Mesendoderm (in vitro differentiated cells): ENCODE measurements at regions not wholly inside any gene's neighbourhood (a gene's known extent, or its start where the extent isn't known, plus 50 kb on each side); places are given as distances from the start of the nearest gene placed in this dataset.

Experiments
- DNase-seq: peaks from one replicate; pipeline ENCODE4 v3.0.0; 2013
- H2AK5ac ChIP-seq: 2 replicates; pipeline ENCODE4 v1.6.1; 2013; ENCODE audit warnings: low read length, inconsistent platforms
- H2BK120ac ChIP-seq: 2 replicates; pipeline ENCODE4 v1.6.1; 2013; ENCODE audit warnings: low read depth, mild to moderate bottlenecking, low read length, moderate library complexity, mixed read lengths
- H2BK15ac ChIP-seq: replicated peaks from 2 replicates; pipeline ENCODE4 v1.6.1; 2013; ENCODE audit warnings: low read depth, mild to moderate bottlenecking, moderate library complexity
- H2BK5ac ChIP-seq: 2 replicates; pipeline ENCODE4 v1.6.1; 2013; ENCODE audit warnings: low read length, inconsistent platforms
- H3K18ac ChIP-seq: 2 replicates; pipeline ENCODE4 v1.6.1; 2013; ENCODE audit warnings: mild to moderate bottlenecking, low read length, mixed read lengths
- H3K23ac ChIP-seq: one replicate; pipeline ENCODE4 v1.6.1; 2013; ENCODE audit warnings: low read length
- H3K27ac ChIP-seq: 2 replicates; pipeline ENCODE4 v1.5.1; 2013; ENCODE audit warnings: low read depth, mild to moderate bottlenecking, inconsistent platforms, low read length, moderate library complexity
- H3K27me3 ChIP-seq: 2 replicates; pipeline ENCODE4 v1.6.1; 2013; ENCODE audit warnings: low read length, control low read depth, mild to moderate bottlenecking, inconsistent platforms; ENCODE audit not compliant: insufficient read depth, poor library complexity
- H3K36me3 ChIP-seq: 2 replicates; pipeline ENCODE4 v1.6.1; 2013; ENCODE audit warnings: low read length, inconsistent platforms; ENCODE audit not compliant: control insufficient read depth, insufficient read depth
- H3K4ac ChIP-seq: one replicate; pipeline ENCODE4 v1.6.1; 2013; ENCODE audit warnings: low read depth, mild to moderate bottlenecking, low read length, moderate library complexity
- H3K4me1 ChIP-seq: 2 replicates; pipeline ENCODE4 v1.6.1; 2013; ENCODE audit warnings: low read depth, low read length, inconsistent platforms; ENCODE audit not compliant: control insufficient read depth
- H3K4me2 ChIP-seq: 2 replicates; pipeline ENCODE4 v1.6.1; 2013; ENCODE audit warnings: low read length
- H3K4me3 ChIP-seq: 2 replicates; pipeline ENCODE4 v1.5.1; 2013; ENCODE audit warnings: mild to moderate bottlenecking, low read length
- H3K56ac ChIP-seq: one replicate; pipeline ENCODE4 v1.6.1; 2013; ENCODE audit warnings: low read length
- H3K79me1 ChIP-seq: 2 replicates; pipeline ENCODE4 v1.6.1; 2013; ENCODE audit warnings: low read length, inconsistent platforms
- H3K79me2 ChIP-seq: 2 replicates; pipeline ENCODE4 v1.6.1; 2013; ENCODE audit warnings: mild to moderate bottlenecking, low read length; ENCODE audit not compliant: control insufficient read depth, insufficient read depth
- H3K9ac ChIP-seq: 2 replicates; pipeline ENCODE4 v1.6.1; 2013; ENCODE audit warnings: low read length, inconsistent platforms
- H4K5ac ChIP-seq: one replicate; pipeline ENCODE4 v1.6.1; 2013; ENCODE audit warnings: low read length
- H4K8ac ChIP-seq: one replicate; pipeline ENCODE4 v1.6.1; 2013; ENCODE audit warnings: low read depth, mild to moderate bottlenecking, control low read depth, low read length, moderate library complexity
- WGBS: extraction: QIAGEN DNeasy Blood & Tissue Kit; methylation state at CpG from one replicate; pipeline ENCODE4 v1.1.7; 2013; ENCODE audit warnings: low lambda C conversion rate, missing lambda C conversion rate; ENCODE audit not compliant: insufficient coverage; ENCODE audit errors: extremely low coverage; 5-methylcytosine and 5-hydroxymethylcytosine counted together

DNA sequence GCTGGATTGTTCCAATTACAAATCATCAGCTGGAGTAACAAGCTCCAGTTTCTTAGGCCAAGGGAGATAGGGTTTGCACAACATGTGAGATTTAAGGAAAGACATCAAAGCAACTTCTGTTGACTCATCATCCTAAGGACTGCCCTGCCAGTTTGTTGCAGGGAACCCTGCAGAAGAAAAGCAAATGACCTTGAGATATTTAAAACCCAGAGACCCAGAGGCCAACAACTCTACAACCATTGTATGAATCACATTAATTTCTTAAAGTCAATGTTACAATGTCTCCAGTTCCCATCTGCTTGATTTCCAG, 491.8 kb upstream of the ACVR2A start:
- no peak overlapping the region for H2AK5ac ChIP-seq
- H3K79me1 ChIP-seq: no peaks in the 10 kb centered on the region
- no peak overlapping the region for H2BK120ac ChIP-seq
- H3K27ac ChIP-seq: no peak overlapping the region
- H3K18ac ChIP-seq: no peak overlapping the region
- no peak overlapping the region for H2BK5ac ChIP-seq
- no peaks in the 10 kb centered on the region for H3K36me3 ChIP-seq
- DNase-seq: no peak
- H3K56ac ChIP-seq: no peak overlapping the region
- H3K4me3 ChIP-seq: no peak overlapping the region
- no peaks in the 10 kb centered on the region for H3K79me2 ChIP-seq
- no peak overlapping the region for H2BK15ac ChIP-seq
- H3K23ac ChIP-seq: no peak overlapping the region
- H3K4ac ChIP-seq: no peak overlapping the region
- H3K27me3 ChIP-seq: no peaks in the 10 kb centered on the region
- no peak overlapping the region for H4K5ac ChIP-seq
- H3K4me1 ChIP-seq: no peaks in the 10 kb centered on the region
- no peak overlapping the region for H3K4me2 ChIP-seq
- H4K8ac ChIP-seq: no peak overlapping the region
- H3K9ac ChIP-seq: no peak overlapping the region

DNA sequence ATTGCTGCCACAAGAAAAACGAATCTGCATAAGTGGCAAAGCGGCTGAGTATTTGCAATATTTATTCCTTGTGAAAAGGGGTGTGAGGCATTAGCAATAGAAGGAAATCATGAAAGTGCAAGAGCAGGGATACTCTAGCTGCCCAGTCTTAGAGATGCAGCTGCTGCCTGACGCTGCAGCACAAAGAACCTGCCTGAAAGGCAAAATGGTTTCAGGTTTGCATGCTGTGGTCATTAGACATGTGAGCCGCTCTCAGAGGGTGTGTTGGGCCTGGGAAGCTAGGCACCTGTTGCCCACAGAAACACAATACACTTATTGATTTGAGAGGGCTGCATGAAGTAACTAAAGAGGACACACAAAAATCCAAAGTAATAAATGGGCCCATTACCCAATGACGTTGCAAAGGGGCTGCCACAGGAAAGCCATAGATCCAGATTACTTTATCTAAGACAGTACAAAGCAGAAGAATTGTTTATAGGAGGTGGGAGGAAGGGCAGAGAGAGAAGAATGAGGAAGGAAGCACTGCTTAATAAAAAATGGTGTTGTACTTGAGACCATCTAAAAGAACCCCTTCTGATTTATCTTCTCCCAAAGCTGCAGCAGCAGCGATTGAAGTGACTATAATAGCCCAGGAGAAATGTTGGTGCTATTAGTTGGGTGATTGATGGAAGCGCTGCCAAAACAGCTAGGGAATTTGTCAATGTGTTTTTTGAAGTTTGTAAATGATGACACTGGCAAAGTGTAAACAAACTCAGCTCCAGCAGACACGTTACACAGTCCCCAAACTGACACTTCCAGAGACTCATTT, 492.4 kb upstream of the ACVR2A start:
- Histone ChIP-seq H4K8ac (no peak overlapping the region), H4K5ac (no peak overlapping the region), H2AK5ac (no peak overlapping the region), H3K4me2 (no peak overlapping the region), H3K4ac (no peak overlapping the region), H2BK15ac (no peak overlapping the region), H3K9ac (no peak overlapping the region), H3K4me1 (no peaks in the 10 kb centered on the region), H3K36me3 (no peaks in the 10 kb centered on the region), H2BK120ac (no peak overlapping the region), H3K56ac (no peak overlapping the region), H3K27me3 (no peaks in the 10 kb centered on the region), H3K18ac (no peak overlapping the region), H3K23ac (no peak overlapping the region), H3K27ac (no peak overlapping the region), H3K4me3 (no peak overlapping the region), H3K79me2 (no peaks in the 10 kb centered on the region), H2BK5ac (no peak overlapping the region), H3K79me1 (no peaks in the 10 kb centered on the region)
- WGBS: no CpG with 5 or more reads among the region's 8 CpGs
- no peak for DNase-seq

DNA sequence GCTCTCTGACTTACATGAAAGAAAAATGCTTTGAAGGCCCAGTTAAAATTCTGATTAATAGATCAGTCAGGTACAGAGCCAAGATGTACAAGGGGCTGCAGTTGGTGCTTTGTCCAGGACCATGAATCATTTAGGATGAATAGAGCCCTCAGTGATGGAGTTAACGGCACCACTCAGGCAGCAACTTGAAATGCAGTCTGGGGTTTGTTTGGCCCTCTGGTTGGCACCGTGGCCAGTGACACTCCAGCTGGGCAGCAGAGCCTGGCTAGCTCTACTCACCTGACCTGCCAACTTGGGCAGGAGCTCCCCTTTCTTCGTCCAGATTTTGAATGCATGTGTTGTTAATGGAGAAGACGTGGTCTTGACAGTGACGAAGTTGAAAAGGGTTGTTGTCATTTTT, 493.0 kb upstream of the ACVR2A start:
- Histone ChIP-seq H3K9ac (no peak overlapping the region), H4K5ac (no peak overlapping the region), H2BK120ac (no peak overlapping the region), H4K8ac (no peak overlapping the region), H3K4ac (no peak overlapping the region), H3K4me1 (no peaks in the 10 kb centered on the region), H3K4me3 (no peak overlapping the region), H3K4me2 (no peak overlapping the region), H2AK5ac (no peak overlapping the region), H3K56ac (no peak overlapping the region), H3K36me3 (no peaks in the 10 kb centered on the region), H3K79me2 (no peaks in the 10 kb centered on the region), H3K79me1 (no peaks in the 10 kb centered on the region), H3K23ac (no peak overlapping the region), H3K27me3 (no peaks in the 10 kb centered on the region), H3K18ac (no peak overlapping the region), H2BK5ac (no peak overlapping the region), H3K27ac (no peak overlapping the region), H2BK15ac (no peak overlapping the region)
- no peak for DNase-seq
- WGBS: 100% methylated on average over 2 of the region's 5 CpGs

DNA sequence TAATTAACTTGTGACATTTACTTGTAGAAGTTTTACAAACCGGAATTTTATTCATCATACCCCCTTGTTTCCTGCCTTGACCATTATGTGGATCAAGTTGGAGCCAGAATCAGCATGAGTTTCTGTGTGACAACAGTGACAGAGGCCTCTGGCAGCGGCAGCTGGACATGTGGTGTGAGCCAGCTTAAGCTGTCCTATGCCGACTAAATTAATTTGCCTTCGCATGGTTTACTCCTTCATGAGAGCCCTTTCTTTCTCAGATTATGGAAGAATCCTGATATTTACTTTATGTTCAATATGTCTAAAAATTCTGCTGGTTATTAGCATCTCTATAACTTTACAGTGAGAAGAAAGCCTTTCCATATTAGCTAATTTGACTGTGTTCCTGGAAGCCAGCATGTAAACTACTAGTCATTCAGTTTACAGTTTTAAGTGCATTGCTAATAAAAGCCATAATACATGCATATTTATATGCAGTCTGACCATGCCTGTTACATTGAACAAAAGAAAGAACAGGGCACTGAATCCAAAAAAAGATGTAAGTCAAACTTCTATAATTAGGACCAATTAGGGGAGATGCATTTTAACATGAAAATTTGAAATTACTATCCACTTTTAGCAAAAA, 495.8 kb upstream of the ACVR2A start:
- no CpG with 5 or more reads among the region's 4 CpGs for whole genome bisulfite sequencing
- Histone ChIP-seq H3K79me1 (no peaks in the 10 kb centered on the region), H3K56ac (no peak overlapping the region), H3K4ac (no peak overlapping the region), H3K27ac (no peak overlapping the region), H2BK120ac (no peak overlapping the region), H3K4me3 (no peak overlapping the region), H3K4me1 (no peaks in the 10 kb centered on the region), H4K5ac (no peak overlapping the region), H2AK5ac (no peak overlapping the region), H3K27me3 (no peaks in the 10 kb centered on the region), H2BK5ac (no peak overlapping the region), H3K4me2 (no peak overlapping the region), H4K8ac (no peak overlapping the region), H3K9ac (no peak overlapping the region), H3K79me2 (no peaks in the 10 kb centered on the region), H3K23ac (no peak overlapping the region), H3K18ac (no peak overlapping the region), H3K36me3 (no peaks in the 10 kb centered on the region), H2BK15ac (no peak overlapping the region)
- no peak for DNase-seq

DNA sequence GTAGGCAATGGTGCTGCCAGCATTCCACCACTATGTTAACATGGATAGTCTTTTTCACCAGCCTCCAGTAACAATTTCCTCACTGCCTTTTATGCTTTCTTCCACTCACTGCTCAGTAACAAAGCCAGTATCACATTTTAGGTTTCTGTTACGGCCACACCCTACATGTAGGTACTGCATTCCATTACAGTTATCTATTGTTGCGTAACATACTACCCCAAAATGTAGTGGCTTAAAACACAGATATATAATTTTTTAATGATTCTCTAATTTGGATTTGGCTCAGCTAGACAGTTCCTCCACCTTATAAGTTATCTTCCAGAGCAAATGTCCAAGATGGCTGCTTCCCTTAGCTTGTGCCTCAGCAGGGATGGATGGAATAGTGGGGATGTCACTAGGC, 498.7 kb upstream of the ACVR2A start:
- WGBS: no CpG with 5 or more reads among the region's 2 CpGs
- Histone ChIP-seq H3K9ac (no peak overlapping the region), H2BK120ac (no peak overlapping the region), H3K18ac (no peak overlapping the region), H4K5ac (no peak overlapping the region), H3K4me1 (no peaks in the 10 kb centered on the region), H3K27ac (no peak overlapping the region), H3K56ac (no peak overlapping the region), H2AK5ac (no peak overlapping the region), H3K4me3 (no peak overlapping the region), H3K36me3 (no peaks in the 10 kb centered on the region), H3K4me2 (no peak overlapping the region), H3K79me1 (no peaks in the 10 kb centered on the region), H3K27me3 (no peaks in the 10 kb centered on the region), H3K79me2 (no peaks in the 10 kb centered on the region), H4K8ac (no peak overlapping the region), H3K23ac (no peak overlapping the region), H3K4ac (no peak overlapping the region), H2BK15ac (no peak overlapping the region), H2BK5ac (no peak overlapping the region)
- DNase-seq: no peak

DNA sequence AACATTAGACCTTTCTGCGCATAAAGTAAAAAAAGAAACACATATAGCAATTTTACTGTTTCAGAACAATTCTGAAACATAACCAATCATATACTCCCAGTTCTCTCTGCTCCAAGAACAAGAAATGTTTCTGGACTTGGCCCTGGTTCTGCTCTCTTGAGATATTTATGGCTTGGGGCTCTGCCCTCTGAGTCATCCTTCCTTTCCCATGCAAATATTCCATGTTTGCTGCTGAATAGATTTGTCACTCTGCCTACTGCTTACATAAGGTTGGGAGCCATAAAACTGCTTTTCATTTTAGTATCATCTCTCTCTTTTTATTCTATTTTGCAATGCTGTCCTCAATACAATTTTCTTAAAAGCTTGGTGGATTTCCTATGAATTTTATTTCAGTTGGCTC, 499.6 kb upstream of the ACVR2A start:
- H3K23ac ChIP-seq: no peak overlapping the region
- no peaks in the 10 kb centered on the region for H3K36me3 ChIP-seq
- H3K18ac ChIP-seq: no peak overlapping the region
- H3K4me1 ChIP-seq: no peaks in the 10 kb centered on the region
- H2BK5ac ChIP-seq: no peak overlapping the region
- H2BK15ac ChIP-seq: no peak overlapping the region
- no peak overlapping the region for H4K8ac ChIP-seq
- no peaks in the 10 kb centered on the region for H3K79me2 ChIP-seq
- H3K4me3 ChIP-seq: no peak overlapping the region
- WGBS: no CpG with 5 or more reads among the region's 1 CpG
- H3K27me3 ChIP-seq: no peaks in the 10 kb centered on the region
- no peak overlapping the region for H2AK5ac ChIP-seq
- H3K56ac ChIP-seq: no peak overlapping the region
- H3K27ac ChIP-seq: no peak overlapping the region
- no peaks in the 10 kb centered on the region for H3K79me1 ChIP-seq
- H4K5ac ChIP-seq: no peak overlapping the region
- H2BK120ac ChIP-seq: no peak overlapping the region
- DNase-seq: no peak
- H3K4ac ChIP-seq: no peak overlapping the region
- no peak overlapping the region for H3K9ac ChIP-seq
- H3K4me2 ChIP-seq: no peak overlapping the region
